ENCODE measurements at regions not wholly inside any gene's neighbourhood (a gene's known extent, or its start where the extent isn't known, plus 50 kb on each side); places are given as distances from the start of the nearest gene placed in this dataset.

DNA sequence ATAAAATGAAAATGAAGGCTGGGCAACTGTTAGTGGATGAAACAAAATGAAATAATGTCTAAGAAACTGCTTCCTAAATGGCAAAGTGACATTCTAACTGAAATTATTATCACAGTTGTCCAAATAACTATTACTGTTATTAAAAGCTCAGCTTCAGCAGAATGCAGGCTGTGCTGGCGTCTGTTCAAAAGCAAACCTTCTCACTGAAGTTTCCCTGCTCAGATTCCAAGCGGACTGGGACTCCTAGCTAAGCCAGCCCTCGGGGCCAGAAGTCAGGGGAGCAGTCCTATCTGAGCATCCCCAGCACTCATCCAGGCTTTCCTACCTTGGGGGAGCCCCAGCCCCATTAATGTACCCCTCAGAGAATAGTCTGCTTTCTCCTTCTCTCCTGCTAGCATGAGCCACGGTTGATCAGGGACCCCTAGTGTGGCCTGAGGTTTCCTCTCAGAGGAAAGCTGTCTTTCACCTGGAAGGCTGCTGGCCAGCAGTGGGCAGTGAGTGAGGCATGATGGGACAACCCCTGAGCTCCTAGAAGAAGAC, 1167.3 kb downstream of the TBC1D22A start:
- TF ChIP-seq, protein P1, sequence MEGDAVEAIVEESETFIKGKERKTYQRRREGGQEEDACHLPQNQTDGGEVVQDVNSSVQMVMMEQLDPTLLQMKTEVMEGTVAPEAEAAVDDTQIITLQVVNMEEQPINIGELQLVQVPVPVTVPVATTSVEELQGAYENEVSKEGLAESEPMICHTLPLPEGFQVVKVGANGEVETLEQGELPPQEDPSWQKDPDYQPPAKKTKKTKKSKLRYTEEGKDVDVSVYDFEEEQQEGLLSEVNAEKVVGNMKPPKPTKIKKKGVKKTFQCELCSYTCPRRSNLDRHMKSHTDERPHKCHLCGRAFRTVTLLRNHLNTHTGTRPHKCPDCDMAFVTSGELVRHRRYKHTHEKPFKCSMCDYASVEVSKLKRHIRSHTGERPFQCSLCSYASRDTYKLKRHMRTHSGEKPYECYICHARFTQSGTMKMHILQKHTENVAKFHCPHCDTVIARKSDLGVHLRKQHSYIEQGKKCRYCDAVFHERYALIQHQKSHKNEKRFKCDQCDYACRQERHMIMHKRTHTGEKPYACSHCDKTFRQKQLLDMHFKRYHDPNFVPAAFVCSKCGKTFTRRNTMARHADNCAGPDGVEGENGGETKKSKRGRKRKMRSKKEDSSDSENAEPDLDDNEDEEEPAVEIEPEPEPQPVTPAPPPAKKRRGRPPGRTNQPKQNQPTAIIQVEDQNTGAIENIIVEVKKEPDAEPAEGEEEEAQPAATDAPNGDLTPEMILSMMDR (IDR thresholded peaks at IDR 0.05) = no peak
- DNase-seq (ENCODE audit: low spot score) = peak; percentile 46

DNA sequence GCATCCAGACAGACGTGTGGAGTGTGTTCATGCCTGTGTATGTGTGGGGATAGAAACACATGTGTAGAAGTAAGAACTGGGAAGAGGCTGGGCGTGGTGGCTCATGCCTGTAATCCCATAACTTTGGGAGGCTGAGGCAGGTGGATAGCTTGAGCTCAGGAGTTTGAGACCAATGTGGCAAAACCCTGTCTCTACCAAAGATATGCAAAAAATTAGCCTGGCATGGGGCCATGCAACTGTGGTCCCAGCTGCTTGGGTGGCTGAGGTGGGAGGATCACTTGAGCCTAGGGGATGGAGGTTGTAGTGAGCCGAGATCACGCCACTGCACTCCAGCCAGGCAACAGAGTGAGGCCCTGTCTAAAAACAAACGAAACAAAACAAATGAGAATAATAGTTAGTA, 1166.6 kb downstream of the TBC1D22A start:
- H3K27ac ChIP-seq = no peak overlapping the region
- TF ChIP-seq, protein P1 (IDR thresholded peaks at IDR 0.05) = no peak
- H3K4me3 ChIP-seq = no peak overlapping the region
- peak; percentile 46 for DNase-seq (ENCODE audit: low spot score)

More for the DNA sequence above, 1167.3 kb downstream of the TBC1D22A start:
- Histone ChIP-seq H3K4me3 (no peak overlapping the region), H3K27ac (no peak overlapping the region)

GRCh38 chr22:47928631-47929030, 1166.2 kb downstream of the TBC1D22A start:
- TF ChIP-seq, protein P1 (IDR thresholded peaks at IDR 0.05) = no peak
- Histone ChIP-seq H3K4me3 (no peak overlapping the region), H3K27ac (no peak overlapping the region)
- no peak for DNase-seq (ENCODE audit: low spot score)

- H3K27ac ChIP-seq = no peak overlapping the region
- no peak overlapping the region for H3K4me3 ChIP-seq
- no peak for DNase-seq (ENCODE audit: low spot score)
- TF ChIP-seq, protein P1 (IDR thresholded peaks at IDR 0.05) = no peak
Observed at GRCh38 chr22:47927648-47928210, 1165.3 kb downstream of the TBC1D22A start.

DNA sequence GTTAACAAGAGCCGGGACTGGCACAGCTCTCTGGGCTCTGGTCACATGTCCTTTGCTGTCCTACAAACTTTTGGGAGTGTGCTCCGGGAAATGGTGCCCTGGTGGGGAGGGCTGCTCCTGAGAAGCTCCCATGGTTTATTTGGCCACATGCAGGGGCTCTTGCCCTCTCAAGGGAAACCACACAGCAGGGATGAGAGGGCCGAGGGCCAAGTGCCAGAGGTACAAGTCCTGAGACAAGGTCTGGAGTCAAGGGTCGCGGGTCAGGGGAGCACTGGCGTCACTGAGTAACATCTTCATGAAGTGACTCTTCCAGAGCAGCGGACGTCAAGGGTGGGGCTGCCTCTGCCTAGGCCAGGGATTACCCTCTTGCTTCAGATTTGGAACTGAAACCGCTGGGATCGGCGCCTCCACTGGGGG, 1160.6 kb downstream of the TBC1D22A start:
- Histone ChIP-seq H3K27ac (no peak overlapping the region), H3K4me3 (no peak overlapping the region)
- TF ChIP-seq, protein P1 (IDR thresholded peaks at IDR 0.05) = no peak
- DNase-seq (ENCODE audit: low spot score) = no peak

DNA sequence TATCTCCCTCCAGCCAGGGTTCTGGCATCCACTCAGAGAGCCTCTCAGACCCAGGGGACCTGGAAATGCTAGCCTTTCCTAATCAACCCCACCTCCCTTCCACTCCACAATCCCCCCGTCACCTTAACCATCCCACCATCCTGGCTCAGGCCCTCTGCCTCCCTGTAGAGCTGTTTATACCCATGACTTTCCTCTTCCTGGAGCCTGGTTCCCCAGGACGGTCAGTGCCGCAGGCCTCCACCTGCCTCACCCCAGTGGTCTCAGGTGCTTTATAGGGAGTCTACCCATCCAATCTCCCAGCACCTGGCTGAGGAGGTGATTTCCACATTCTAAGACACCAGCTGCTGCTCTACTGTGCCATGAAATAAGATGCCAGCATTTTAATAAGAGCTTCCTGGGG, 1159.5 kb downstream of the TBC1D22A start:
- TF ChIP-seq, protein P1 (IDR thresholded peaks at IDR 0.05) = no peak
- H3K27ac ChIP-seq = no peak overlapping the region
- H3K4me3 ChIP-seq = no peak overlapping the region
- DNase-seq (ENCODE audit: low spot score) = no peak

GRCh38 chr22:47920380-47920959, 1158.0 kb downstream of the TBC1D22A start:
- TF ChIP-seq, protein P1 (IDR thresholded peaks at IDR 0.05) = no peak
- Histone ChIP-seq H3K27ac (no peak overlapping the region), H3K4me3 (no peak overlapping the region)
- DNase-seq (ENCODE audit: low spot score) = no peak
